Tibial artery (tissue), 4 donors: ENCODE measurements at regions not wholly inside any gene's neighbourhood (a gene's known extent, or its start where the extent isn't known, plus 50 kb on each side); places are given as distances from the start of the nearest gene placed in this dataset.

Experiments
- DNase-seq, 2 donors: peaks; one replicate each; pipeline ENCODE4 v3.0.0-alpha.2; 2019
- H3K27ac ChIP-seq, 2 donors: fragments of 200-600 bp; sonication (generic) in 1 of 2; 1 replicate in 1 of 2; 2 replicates in 1 of 2; pipeline ENCODE4 v1.5.1; 2018 to 2019; ENCODE audit warnings: mild to moderate bottlenecking in 1 of 2
- H3K27me3 ChIP-seq, 2 donors: fragments of 200-600 bp; sonication (generic) in 1 of 2; one replicate each; pipeline versions ENCODE4 v1.5.1 to v1.6.0; 2016 to 2019
- H3K36me3 ChIP-seq, 3 donors: fragments of 200-600 bp; sonication (generic) in 2 of 3; one replicate each; pipeline ENCODE4 v1.5.1; 2016 to 2019; ENCODE audit warnings: mild to moderate bottlenecking in 2 of 3
- H3K4me1 ChIP-seq, 4 donors: fragments of 200-600 bp; sonication (generic) in 2 of 4; 1 replicate in 3 of 4; 2 replicates in 1 of 4; pipeline ENCODE4 v1.5.1; 2016 to 2019
- H3K4me3 ChIP-seq, 2 donors: fragments of 200-600 bp; sonication (generic) in 1 of 2; 1 replicate in 1 of 2; 2 replicates in 1 of 2; pipeline ENCODE4 v1.5.1; 2018 to 2019; ENCODE audit warnings: mild to moderate bottlenecking in 2 of 2
- H3K9me3 ChIP-seq, 3 donors: fragments of 200-600 bp; sonication (generic) in 1 of 3; one replicate each; pipeline ENCODE4 v1.5.1; 2016 to 2019
- intact Hi-C: fragments of 100-400 bp; cut with DNase I; formaldehyde crosslinking; loops from one replicate; pipeline ENCODE4 v1.15.0; 2023; ENCODE audit warnings: low total_unique reads
- TF ChIP-seq, protein P1 (sequence below), 2 experiments: fragments of 200-600 bp in 1 of 2; fragments of 450-650 bp in 1 of 2; IDR thresholded peaks; one replicate each; pipeline ENCODE4 v1.5.1; 2017 to 2019; ENCODE audit warnings: antibody characterized with exemption in 2 of 2, mild to moderate bottlenecking in 1 of 2, moderate library complexity in 1 of 2

DNA sequence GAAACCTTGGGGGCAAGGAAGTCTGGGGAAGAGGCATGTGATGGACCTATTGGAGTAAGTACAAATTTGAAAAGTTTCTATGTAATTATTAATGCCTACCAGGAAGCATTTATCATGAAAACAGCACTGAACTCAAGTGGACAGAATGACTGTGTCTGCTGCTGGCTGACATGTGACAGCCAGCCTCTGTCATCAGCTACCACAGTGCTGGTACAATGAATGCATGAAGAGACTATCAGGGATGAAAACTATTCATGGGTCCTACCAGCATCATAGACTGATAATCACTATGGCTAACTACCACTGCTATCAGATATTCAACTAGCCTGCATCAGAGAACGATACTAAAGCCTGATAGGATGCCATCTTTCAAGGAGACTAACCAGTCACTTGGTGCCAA lies 193.5 kb downstream of the RAP2B start:
- H3K4me3 ChIP-seq: no peak overlapping the region
- no peak overlapping the region for H3K27ac ChIP-seq
- DNase-seq: no peak
- no peaks in the 10 kb centered on the region for H3K36me3 ChIP-seq
- no peaks in the 10 kb centered on the region for H3K4me1 ChIP-seq
- H3K27me3 ChIP-seq: no peaks in the 10 kb centered on the region
- H3K9me3 ChIP-seq: peaks cover 0 to 6% (median 0%) of the 10 kb centered on the region in 3 donors
- intact Hi-C loops: no loop called here
- TF ChIP-seq, protein P1, sequence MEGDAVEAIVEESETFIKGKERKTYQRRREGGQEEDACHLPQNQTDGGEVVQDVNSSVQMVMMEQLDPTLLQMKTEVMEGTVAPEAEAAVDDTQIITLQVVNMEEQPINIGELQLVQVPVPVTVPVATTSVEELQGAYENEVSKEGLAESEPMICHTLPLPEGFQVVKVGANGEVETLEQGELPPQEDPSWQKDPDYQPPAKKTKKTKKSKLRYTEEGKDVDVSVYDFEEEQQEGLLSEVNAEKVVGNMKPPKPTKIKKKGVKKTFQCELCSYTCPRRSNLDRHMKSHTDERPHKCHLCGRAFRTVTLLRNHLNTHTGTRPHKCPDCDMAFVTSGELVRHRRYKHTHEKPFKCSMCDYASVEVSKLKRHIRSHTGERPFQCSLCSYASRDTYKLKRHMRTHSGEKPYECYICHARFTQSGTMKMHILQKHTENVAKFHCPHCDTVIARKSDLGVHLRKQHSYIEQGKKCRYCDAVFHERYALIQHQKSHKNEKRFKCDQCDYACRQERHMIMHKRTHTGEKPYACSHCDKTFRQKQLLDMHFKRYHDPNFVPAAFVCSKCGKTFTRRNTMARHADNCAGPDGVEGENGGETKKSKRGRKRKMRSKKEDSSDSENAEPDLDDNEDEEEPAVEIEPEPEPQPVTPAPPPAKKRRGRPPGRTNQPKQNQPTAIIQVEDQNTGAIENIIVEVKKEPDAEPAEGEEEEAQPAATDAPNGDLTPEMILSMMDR (IDR thresholded peaks at IDR 0.05): no peak

DNA sequence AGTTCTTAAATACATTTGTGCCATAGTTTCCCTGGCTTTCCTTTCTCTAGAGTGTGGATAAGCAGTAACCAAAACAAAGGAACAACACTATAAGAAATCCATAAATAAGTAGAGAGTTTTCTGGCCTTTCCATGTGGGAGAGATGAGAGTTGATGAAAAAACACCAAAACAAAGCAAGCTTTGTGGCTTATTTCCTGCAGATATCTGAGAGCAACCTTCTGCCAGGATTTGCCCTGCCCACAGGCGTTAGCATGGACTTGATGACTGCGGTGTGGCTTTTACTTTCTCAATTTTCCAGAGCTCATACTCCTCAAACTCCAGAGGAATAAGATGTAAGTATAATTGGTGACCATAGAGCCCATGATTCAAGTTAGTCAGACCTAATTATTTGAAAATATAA lies 194.9 kb downstream of the RAP2B start:
- Histone ChIP-seq H3K4me1 (no peaks in the 10 kb centered on the region), H3K9me3 (no peaks in the 10 kb centered on the region), H3K4me3 (no peak overlapping the region), H3K27ac (no peak overlapping the region), H3K27me3 (no peaks in the 10 kb centered on the region), H3K36me3 (no peaks in the 10 kb centered on the region)
- intact Hi-C loops: no loop called here
- DNase-seq: no peak
- TF ChIP-seq, protein P1 (IDR thresholded peaks at IDR 0.05): no peak

DNA sequence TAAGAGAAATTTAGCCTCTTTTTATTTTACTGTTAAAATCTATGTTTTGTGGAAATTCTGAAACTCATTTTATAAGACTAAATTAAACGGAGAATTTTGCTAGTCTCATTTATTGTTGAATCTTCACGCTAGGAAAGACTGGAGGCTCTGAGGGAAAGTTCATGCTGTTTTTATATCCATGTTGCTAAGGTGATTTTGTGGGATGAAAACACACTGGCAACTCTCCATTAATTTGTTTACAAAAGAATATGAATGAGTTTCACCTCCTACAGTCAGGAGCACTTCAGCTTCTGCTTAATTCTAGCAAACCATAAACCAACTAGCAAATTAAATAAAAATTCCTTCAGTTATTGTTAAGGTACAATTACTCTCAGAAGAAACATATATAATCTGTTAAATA lies 195.4 kb downstream of the RAP2B start:
- Histone ChIP-seq H3K4me1 (no peaks in the 10 kb centered on the region), H3K27ac (no peak overlapping the region), H3K27me3 (no peaks in the 10 kb centered on the region), H3K4me3 (no peak overlapping the region), H3K36me3 (no peaks in the 10 kb centered on the region), H3K9me3 (no peaks in the 10 kb centered on the region)
- intact Hi-C loops: no loop called here
- no peak for DNase-seq
- TF ChIP-seq, protein P1 (IDR thresholded peaks at IDR 0.05): no peak

DNA sequence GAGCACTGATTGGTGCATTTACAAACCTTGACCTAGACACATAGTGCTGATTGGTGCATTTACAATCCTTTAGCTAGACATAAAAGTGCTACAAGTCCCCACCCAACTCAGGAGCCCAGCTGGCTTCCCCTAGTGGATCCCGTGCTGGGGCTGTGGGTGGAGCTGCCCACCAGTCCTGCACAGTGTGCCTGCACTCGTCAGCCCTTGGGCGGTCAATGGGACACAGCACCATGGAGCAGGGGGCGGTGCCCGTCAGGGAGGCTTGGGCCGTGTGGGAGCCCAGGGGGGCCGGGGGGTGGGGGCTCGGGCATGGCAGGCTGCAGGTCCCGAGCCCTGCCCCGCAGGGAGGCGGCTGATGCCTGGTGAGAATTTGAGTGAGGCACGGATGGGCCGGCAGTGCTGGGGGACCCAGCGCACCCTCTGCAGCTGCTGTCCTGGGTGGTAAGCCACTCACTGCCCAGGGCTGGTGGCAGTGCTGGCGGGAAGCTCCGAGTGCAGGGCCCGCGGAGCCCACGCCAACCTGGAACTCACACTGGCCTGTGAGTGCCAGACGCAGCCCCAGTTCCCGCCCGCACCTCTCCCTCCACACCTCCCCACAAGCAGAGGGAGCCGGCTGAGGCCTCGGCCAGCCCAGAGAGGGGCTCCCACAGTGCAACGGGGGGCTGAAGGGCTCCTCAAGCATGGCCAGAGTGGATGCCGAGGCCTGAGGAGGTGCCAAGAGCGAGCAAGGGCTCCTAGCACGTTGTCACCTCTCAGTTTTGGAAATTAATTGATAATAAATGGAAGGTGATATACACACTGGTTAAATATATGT lies 207.7 kb downstream of the RAP2B start:
- Histone ChIP-seq H3K27ac (no peak overlapping the region), H3K27me3 (no peaks in the 10 kb centered on the region), H3K4me3 (no peak overlapping the region), H3K4me1 (no peaks in the 10 kb centered on the region), H3K36me3 (no peaks in the 10 kb centered on the region), H3K9me3 (peaks cover 0 to 2% (median 0%) of the 10 kb centered on the region in 3 donors)
- TF ChIP-seq, protein P1 (IDR thresholded peaks at IDR 0.05): no peak
- DNase-seq: no peak
- intact Hi-C loops: no loop called here

DNA sequence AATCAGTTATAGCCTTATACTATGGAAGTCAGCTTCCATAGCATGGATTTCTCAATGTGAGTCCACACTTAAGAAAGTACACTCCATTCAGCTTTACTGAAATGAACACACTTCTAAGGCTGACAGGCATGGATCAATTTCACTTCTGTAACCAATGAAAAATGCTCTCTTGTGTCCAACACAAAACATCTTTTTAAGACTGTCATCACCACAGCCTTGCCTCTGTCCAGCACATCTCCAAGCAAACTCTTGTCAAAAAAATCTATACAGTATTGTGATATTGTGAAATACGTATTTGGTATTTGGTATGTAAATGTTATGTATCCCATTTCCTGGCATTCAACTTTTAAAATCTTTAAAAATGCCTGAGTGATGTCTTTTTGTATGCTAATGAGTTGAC lies 208.7 kb downstream of the RAP2B start:
- TF ChIP-seq, protein P1 (IDR thresholded peaks at IDR 0.05): no peak
- intact Hi-C loops: no loop called here
- no peak for DNase-seq
- Histone ChIP-seq H3K4me1 (no peaks in the 10 kb centered on the region), H3K9me3 (peaks cover 0 to 2% (median 0%) of the 10 kb centered on the region in 3 donors), H3K27me3 (no peaks in the 10 kb centered on the region), H3K4me3 (no peak overlapping the region), H3K27ac (no peak overlapping the region), H3K36me3 (no peaks in the 10 kb centered on the region)
